GM19397 (cell line): ENCODE measurements at regions not wholly inside any gene's neighbourhood (a gene's known extent, or its start where the extent isn't known, plus 50 kb on each side); places are given as distances from the start of the nearest gene placed in this dataset.
"Not testable (repeated sequence)": the region's sequence is repeated elsewhere in the genome, so short reads cannot be mapped to it uniquely, and the experiment has no call there.

Experiments used
- ATAC-seq: cut with Tn5 transposase; IDR thresholded peaks from one replicate; pipeline ENCODE4 v1.9.1; 2021; ENCODE audit warnings: mild to moderate bottlenecking, moderate library complexity; ENCODE audit not compliant: unreplicated experiment

- ATAC-seq: no peak
These were observed 490.9 kb downstream of the NFIB start for GRCh38 chr9:13823026-13823425.

GRCh38 chr9:13817754-13818278 lies 496.1 kb downstream of the NFIB start:
- no peak for ATAC-seq

DNA sequence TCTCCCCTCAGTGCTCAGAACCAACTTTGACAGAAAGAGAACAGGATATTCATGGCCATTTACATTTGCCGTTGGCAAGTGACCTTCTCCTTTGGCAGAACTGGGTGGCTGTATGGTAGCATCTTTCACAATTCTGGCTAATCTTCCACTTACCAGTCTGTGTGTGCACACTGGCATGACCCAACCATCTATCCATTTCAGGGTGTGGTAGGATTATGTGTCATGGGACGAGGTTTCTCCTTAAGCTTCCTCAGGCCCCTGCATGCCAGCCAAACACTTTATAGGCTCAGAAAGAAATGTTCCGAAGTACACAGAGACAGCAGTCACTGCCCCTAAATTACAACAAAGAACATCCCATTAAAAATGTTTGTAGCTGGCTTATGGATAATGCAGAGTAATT lies 497.1 kb downstream of the NFIB start:
- no peak for ATAC-seq

- no peak for ATAC-seq
These were observed 499.1 kb downstream of the NFIB start for GRCh38 chr9:13814647-13815400.

- no peak for ATAC-seq
These were observed 502.1 kb downstream of the NFIB start for GRCh38 chr9:13811876-13812275.

DNA sequence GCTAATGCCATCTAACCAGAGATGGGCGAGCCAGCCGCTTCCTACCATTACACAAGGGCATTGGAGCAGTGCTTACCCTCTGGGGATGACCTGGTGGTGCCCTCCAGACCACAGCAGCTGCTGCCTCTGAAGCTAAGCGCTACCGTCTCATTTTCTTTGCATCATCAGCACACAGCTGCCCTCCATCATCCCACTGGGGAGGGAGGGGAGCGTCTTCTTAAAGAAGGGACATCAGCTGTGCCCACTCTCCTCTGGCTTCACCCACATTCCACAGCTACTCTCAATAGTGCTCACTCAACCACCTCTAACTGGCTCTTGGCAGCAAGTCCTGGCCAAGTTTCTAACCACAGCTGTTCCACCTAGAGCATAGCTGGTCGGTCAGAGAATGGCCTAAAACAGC lies 503.4 kb downstream of the NFIB start:
- ATAC-seq: no peak

DNA sequence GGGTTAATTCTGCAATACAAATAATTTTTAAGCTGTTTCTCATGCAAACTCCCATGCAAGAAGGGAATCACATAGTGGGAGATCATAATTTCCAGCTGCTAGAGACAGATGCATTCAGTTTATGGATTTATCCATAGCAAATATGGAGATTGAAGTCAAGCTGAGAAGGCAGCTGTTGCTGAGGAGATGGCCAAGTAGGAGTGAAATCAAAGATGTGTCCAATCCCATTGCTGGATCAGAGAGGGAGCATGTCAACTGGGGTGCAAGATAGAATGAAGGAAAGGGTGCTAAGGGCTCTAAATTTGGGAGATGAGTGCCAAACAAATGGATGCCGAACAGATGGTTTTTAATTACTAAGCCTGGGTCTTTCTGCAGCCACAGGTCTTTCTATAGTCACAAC lies 504.5 kb downstream of the NFIB start:
- ATAC-seq: no peak

DNA sequence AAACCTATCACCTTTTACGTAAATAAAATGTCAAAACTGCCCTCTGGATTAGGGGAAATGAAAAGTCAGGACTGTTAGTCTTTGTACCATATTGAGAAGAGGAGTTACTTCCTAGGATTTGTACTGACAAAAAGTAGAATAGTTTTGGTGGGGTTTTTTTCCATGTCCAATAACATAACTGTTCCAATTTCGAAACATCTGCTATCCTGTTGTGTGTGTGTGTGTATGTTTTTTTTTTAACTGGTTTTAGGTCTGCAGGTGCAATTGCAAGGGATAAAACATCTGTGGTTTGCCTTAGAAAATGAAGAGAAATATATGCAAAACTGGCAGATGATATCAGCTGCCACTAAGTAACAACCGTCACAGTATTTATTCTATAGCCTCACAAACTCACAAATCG lies 506.8 kb downstream of the NFIB start:
- ATAC-seq: no peak

DNA sequence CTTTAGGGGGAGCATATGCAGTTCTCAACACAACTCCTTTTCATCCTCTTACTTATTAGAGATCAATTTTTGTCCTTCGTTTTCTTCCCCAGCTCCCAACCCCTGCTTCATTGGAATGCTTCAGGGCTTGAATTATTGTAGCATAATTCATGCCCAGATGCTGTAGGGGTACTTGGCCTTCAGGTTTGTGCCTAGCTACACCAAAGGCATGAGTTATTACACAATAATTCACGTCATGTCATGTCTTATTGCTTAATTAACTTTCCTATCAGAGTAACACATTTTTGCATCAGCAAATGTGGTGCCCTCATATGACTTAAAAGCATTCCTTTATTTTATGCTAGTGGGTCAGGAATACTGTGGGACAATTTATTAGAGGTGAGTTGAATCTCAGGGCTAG lies 507.2 kb downstream of the NFIB start:
- no peak for ATAC-seq

GRCh38 chr9:13805546-13805945 lies 508.4 kb downstream of the NFIB start:
- no peak for ATAC-seq

DNA sequence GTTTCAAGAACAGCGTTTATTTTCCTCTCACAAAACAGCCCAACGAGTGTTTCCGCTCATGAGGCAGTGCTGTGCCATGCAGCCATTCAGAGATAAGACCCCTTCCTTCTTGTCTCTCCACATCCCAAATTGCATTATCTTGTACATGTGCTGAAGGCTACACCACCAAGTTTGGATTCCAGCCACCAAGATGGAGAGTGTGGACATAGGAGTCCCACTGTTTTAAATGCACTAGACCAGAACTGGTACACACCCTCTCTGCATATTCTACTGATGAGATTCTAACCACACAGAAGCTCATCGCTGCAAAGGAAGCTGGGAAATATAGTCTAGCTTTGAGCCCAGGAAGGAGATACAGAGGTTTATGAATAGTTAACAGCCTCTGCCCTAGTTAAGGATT lies 509.4 kb downstream of the NFIB start:
- ATAC-seq: no peak

GRCh38 chr9:13800776-13801175 lies 513.2 kb downstream of the NFIB start:
- no peak for ATAC-seq

GRCh38 chr9:13797701-13798100 lies 516.2 kb downstream of the NFIB start:
- not testable (repeated sequence) for ATAC-seq

- ATAC-seq: no peak
These were observed 512.3 kb upstream of the MPDZ start for GRCh38 chr9:13791816-13792215.

DNA sequence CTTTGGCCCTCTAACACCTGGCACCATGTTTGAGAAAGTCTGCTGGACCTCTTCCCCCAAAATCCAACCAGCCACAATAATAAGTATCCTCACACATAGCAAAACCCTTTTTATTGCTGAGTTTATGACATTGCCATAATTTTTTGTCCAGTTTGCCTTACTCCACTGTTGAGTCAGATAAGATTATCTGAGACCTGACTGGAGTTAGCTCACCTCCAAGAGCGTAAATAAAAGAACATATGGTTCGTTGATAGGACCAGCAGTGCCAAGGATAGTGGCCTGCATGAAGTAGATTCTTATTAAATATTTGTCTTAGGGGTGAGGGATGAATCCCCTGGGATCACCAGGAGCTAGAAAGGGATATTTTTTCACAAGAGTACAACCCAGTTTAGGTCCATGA lies 510.6 kb upstream of the MPDZ start:
- no peak for ATAC-seq

- ATAC-seq: no peak
These were observed 507.8 kb upstream of the MPDZ start for GRCh38 chr9:13787234-13787833.

- ATAC-seq: no peak
These were observed 507.2 kb upstream of the MPDZ start for GRCh38 chr9:13786711-13787110.

GRCh38 chr9:13786131-13786530 lies 506.6 kb upstream of the MPDZ start:
- ATAC-seq: no peak

- no peak for ATAC-seq
These were observed 499.6 kb upstream of the MPDZ start for GRCh38 chr9:13779106-13779505.

GRCh38 chr9:13778631-13779030 lies 499.1 kb upstream of the MPDZ start:
- no peak for ATAC-seq

DNA sequence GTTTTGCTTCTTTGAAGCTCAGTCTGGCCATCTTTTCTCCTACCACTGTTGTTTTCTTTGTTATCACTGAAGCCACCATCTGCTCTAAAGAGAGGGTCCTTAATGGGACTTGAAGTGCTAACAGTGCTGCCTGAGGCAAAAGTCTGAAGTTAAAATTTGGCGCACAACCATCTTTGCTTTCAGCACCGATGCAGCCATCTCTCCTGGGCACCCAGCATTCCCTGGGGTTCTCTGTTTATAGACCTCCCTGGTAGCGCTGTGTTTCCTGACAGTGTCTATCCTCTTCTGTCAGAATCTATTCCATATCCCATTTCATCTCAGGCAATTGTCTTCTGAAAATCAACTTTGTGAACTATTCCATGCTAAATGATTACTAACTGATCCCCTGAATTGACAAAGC lies 491.5 kb upstream of the MPDZ start:
- ATAC-seq: no peak

DNA sequence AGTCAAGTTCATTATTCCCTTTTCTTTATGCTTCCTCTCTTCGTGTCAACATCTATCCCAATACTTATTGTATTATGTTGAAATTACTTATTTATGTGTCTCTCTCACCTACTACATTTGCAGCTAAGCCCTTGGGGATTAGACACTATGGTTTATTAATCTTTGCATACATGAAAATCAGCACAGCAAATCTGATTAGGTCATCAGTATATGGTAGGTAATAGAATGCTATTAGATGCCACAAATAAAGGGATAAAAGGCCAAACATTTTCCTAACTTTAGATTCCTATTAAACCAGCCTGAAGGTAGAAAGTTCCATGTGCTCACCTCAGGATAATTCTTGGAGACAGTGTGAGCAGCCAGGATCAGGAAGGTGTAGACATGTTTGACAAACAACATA lies 490.1 kb upstream of the MPDZ start:
- ATAC-seq: no peak

DNA sequence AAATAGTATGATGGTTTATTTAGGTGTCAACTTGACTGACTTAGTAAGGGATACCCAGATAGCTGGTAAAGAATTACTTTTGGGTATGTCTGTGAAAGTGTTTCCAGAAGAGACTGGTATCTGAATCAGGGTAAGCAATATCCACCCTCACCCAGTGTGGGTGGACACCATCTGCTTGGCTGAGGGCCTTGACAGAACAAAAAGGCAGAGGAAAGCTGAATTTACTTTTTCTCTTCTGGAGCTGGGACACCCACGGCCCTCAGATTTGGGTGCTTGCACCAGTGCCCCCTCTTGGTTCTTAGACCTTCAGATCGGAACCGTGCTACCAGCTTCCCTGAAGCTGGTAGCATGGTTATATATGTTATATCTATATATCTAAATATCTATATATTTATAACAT lies 489.5 kb upstream of the MPDZ start:
- no peak for ATAC-seq
